Activated T-helper 2 cell treated with anti-CD3 and anti-CD28 coated beads, Interferon-gamma antibody, Interleukin-2, Interleukin-4, amounts not matched to agents 10 μg/mL and 5 μg/mL and 100 μg/mL, durations not matched to agents 14 hours and 24 hours and 36 hours (primary cell): ENCODE measurements at regions not wholly inside any gene's neighbourhood (a gene's known extent, or its start where the extent isn't known, plus 50 kb on each side); places are given as distances from the start of the nearest gene placed in this dataset.
A peak's percentile ranks its signal among the peaks of the same experiment; 100 is the strongest.
"Not testable (repeated sequence)": the region's sequence is repeated elsewhere in the genome, so short reads cannot be mapped to it uniquely, and the experiment has no call there.

ENCODE experiments used
- DNase-seq: peaks from one replicate; pipeline ENCODE4 v3.0.0; 2021; ENCODE audit warnings: low spot score
- H3K27ac Mint-ChIP-seq: one replicate; pipeline ENCODE4 v1.8.0; 2021; ENCODE audit warnings: mixed read lengths
- H3K27me3 Mint-ChIP-seq: one replicate; pipeline ENCODE4 v1.8.0; 2021; ENCODE audit warnings: low read depth, mixed read lengths
- H3K36me3 Mint-ChIP-seq: one replicate; pipeline ENCODE4 v1.8.0; 2021; ENCODE audit warnings: low read depth, mixed read lengths
- H3K4me1 Mint-ChIP-seq: one replicate; pipeline ENCODE4 v1.8.0; 2021; ENCODE audit warnings: low read depth, mixed read lengths
- H3K4me3 Mint-ChIP-seq: one replicate; pipeline ENCODE4 v1.8.0; 2021; ENCODE audit warnings: low read depth, mild to moderate bottlenecking, moderate library complexity, mixed read lengths
- H3K9me3 Mint-ChIP-seq: one replicate; pipeline ENCODE4 v1.8.0; 2021; ENCODE audit warnings: mixed read lengths
- intact Hi-C: fragments of 100-400 bp; cut with micrococcal nuclease; formaldehyde crosslinking; loops from one replicate; pipeline ENCODE4 v1.15.1; 2023

DNA sequence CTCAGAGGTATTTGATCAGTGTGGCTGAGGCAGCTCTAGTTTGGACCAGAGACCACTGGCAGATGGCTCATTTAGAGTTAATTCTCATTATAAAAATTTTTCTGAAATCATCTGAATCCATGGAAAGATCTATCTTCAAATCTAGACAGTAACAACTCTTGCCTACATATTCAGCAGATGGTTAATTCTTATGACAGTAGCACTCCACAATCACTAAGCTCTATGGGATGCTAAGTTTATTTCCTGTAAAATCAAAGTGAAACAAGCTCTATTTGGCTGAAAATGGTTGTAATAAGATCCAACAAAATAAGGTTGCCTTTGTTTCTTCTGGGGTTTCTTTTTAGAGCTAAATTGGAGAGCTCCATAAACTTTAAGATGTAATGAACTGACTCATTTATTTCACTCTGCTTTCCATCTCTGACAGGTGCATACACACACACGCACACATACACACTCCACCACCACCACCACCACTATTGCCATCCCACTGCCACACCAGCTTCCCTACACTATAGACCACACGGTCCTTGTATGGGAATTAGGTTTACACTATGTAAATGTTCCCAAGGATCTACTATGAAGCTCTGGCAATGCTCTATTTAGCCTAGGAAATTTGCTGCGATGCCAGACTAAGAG, 293.1 kb downstream of the RPAP3 start:
- no peak overlapping the region for H3K4me3 Mint-ChIP-seq
- no peak overlapping the region for H3K27ac Mint-ChIP-seq
- no peaks in the 10 kb centered on the region for H3K27me3 Mint-ChIP-seq
- H3K4me1 Mint-ChIP-seq: peaks cover 30% of the 10 kb centered on the region
- H3K9me3 Mint-ChIP-seq: no peaks in the 10 kb centered on the region
- no peak for DNase-seq
- peaks cover 5% of the 10 kb centered on the region for H3K36me3 Mint-ChIP-seq
- intact Hi-C loops: no loop called here

DNA sequence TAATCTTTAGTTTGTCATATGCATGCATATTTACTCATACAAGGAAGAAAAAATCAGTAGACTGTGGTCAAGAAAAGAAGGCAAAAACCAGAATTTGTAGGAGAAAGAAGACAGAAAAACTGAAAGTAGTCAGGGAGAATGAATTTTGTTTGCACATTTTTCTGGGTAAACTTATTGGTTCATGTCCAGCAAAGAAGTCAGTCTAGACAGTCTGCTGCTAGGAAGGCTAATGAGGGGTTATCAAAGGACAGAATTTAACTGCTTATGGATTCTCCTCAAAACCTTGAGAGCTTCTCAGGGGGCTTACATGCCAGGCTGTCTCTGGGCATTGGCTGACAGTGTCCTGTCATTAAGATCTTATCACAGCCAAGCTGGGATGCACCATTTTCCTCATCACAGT, 293.9 kb downstream of the RPAP3 start:
- no peak overlapping the region for H3K27ac Mint-ChIP-seq
- intact Hi-C loops: no loop called here

DNA sequence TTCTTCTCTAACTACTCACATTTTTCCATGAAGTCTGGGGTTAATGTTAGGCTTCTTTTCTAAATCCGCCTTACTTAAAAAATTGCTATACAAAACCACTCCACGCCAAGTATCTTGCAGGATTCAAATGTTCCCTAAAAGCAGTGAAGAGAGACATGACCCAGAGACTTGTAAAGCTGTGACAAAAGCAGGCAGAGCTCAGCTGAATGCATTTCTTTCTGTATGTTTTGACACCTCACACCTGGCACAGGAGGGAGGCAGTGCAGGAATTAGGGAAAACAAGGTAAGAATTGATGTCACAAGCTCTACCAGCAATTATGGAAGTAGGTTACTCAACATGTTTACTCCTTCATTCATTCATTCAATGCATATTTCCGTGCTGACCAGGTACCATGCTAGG, 295.0 kb downstream of the RPAP3 start:
- intact Hi-C loops: no loop called here
- peaks cover 35% of the 10 kb centered on the region for H3K4me1 Mint-ChIP-seq

More for the DNA sequence above, 293.9 kb downstream of the RPAP3 start:
- H3K4me1 Mint-ChIP-seq: peaks cover 35% of the 10 kb centered on the region
- no peak overlapping the region for H3K4me3 Mint-ChIP-seq
- peaks cover 5% of the 10 kb centered on the region for H3K36me3 Mint-ChIP-seq
- H3K9me3 Mint-ChIP-seq: no peaks in the 10 kb centered on the region
- no peak for DNase-seq
- H3K27me3 Mint-ChIP-seq: no peaks in the 10 kb centered on the region

DNA sequence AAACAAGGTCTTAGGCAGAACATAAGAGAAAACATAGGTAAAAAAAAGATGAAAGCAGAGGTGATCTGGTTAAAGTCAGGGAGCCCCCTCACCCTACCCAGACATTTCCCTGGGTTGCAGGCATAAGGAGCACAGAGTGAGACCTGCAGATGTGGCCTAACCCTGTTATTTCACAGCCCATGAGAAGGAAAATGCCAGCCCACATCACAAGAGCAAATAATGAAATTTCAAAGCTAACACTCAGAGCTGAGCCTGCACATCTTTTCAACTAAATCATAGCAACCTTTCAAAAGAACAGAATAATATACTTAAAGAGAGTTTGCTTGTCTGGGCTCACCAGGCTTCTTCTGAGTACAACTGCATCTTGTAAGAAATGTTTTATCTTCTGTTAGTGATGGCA, 295.4 kb downstream of the RPAP3 start:
- Mint-ChIP-seq H3K27ac (no peak overlapping the region), H3K9me3 (no peaks in the 10 kb centered on the region), H3K4me1 (peaks cover 36% of the 10 kb centered on the region), H3K4me3 (no peak overlapping the region), H3K36me3 (peaks cover 7% of the 10 kb centered on the region), H3K27me3 (no peaks in the 10 kb centered on the region)
- intact Hi-C loops: no loop called here
- DNase-seq: no peak

More for the DNA sequence above, 295.0 kb downstream of the RPAP3 start:
- DNase-seq: no peak
- Mint-ChIP-seq H3K36me3 (peaks cover 5% of the 10 kb centered on the region), H3K4me3 (no peak overlapping the region), H3K27ac (no peak overlapping the region), H3K27me3 (no peaks in the 10 kb centered on the region), H3K9me3 (no peaks in the 10 kb centered on the region)

DNA sequence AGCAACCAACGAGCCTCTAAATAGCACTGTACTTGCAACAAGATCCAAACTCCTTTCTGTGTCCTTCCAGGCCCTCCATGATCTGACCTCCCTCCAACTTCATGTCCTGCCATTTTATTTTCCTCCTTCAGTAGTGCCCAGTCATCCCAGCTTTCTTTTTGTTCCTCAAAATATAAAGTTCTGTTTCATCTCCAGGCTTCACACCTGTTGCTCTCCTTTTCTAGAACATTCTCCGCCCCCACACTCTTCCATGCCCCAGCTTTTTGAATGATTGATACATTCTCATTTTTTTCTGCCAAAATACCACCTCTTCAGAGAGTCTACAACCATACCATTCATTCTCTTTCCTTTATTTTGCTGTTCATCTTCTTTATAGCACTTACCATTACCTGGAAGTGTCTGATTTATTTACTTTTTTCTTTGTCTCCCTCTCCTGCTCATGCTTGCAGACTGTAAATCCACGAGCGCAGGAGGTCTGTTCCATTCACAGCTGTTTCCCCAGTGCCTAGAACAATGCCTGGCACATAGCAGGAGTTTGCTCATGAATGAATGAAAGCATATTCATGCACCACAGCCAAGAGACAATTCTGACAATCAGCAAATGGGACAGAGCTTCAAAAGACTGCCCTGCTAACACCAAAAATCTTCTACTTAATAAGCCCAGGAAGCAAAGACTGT, 296.4 kb downstream of the RPAP3 start:
- no peak overlapping the region for H3K27ac Mint-ChIP-seq
- H3K36me3 Mint-ChIP-seq: peaks cover 7% of the 10 kb centered on the region
- H3K4me3 Mint-ChIP-seq: no peak overlapping the region
- no peaks in the 10 kb centered on the region for H3K27me3 Mint-ChIP-seq
- no peaks in the 10 kb centered on the region for H3K9me3 Mint-ChIP-seq
- DNase-seq: no peak
- H3K4me1 Mint-ChIP-seq: peaks cover 31% of the 10 kb centered on the region
- intact Hi-C loops: no loop called here

DNA sequence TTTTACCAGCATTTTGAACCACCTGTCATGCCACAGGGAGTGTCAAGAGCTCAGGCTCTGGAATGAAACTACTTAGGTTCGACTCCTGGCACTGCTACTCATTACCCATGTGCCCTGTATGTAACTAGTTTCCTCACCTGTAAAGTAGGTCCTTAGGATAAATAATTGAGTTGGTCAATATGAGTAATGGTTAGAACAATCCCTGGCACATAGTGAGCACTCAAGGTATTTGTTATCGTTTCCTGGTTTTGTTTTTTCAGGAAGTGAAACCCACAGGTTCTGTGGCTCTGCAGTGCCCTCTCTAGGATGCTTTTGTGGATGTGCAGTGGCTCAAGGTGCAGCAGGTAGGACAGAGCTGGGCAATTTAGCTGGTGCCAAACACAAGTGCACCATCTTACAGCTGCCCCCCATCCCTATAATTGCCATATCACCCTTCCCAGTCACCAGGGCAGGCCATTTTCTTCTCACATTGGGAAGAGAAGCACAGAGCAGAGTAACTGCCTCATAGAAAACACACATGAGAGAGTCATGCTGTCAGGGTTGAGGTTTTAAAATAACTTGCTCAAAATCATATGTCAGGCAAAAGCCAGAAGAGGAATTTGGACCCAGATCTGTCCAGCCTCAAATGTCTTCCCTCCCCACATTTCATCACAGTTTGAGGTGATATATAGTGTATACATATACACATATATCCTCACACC, 297.5 kb downstream of the RPAP3 start:
- Mint-ChIP-seq H3K36me3 (peaks cover 4% of the 10 kb centered on the region), H3K4me3 (no peak overlapping the region), H3K27ac (no peak overlapping the region), H3K4me1 (peaks cover 31% of the 10 kb centered on the region), H3K9me3 (no peaks in the 10 kb centered on the region), H3K27me3 (no peaks in the 10 kb centered on the region)
- DNase-seq: no peak
- intact Hi-C loops: no loop called here

DNA sequence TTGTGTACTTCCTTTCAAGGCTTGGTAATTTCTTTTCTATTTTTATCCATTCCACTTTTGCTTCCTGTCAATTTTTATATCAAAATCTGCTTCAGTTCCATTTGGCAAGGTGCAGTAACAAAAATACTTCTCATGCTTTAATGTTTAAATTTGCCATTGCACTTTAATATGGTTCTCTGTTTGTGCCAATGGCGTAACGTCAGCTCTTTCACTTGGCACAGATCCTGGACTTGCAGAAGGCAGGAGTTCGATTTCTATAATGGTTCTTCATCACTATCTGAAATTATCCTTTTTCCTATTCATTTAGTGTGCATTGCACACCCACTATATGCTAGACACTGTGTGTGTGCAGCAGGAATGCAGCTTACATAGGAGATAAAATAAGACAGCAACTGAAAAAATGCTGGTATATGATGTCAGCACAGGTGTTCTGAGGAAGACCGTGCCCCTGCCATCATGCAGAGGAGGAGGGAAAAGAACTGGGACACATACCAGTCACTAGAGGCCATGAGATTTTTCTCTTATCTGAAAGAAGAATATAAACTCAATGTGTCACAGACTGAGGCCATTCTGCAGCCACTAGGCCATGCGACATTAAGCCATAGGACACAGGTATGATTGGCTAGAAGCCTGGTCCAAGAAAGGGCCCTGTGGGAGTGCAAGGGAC, 298.2 kb downstream of the RPAP3 start:
- H3K9me3 Mint-ChIP-seq: no peaks in the 10 kb centered on the region
- no peak for DNase-seq
- H3K27ac Mint-ChIP-seq: no peak overlapping the region
- no peaks in the 10 kb centered on the region for H3K27me3 Mint-ChIP-seq
- H3K4me3 Mint-ChIP-seq: no peak overlapping the region
- H3K36me3 Mint-ChIP-seq: peaks cover 4% of the 10 kb centered on the region
- peaks cover 33% of the 10 kb centered on the region for H3K4me1 Mint-ChIP-seq
- intact Hi-C loops: no loop called here

DNA sequence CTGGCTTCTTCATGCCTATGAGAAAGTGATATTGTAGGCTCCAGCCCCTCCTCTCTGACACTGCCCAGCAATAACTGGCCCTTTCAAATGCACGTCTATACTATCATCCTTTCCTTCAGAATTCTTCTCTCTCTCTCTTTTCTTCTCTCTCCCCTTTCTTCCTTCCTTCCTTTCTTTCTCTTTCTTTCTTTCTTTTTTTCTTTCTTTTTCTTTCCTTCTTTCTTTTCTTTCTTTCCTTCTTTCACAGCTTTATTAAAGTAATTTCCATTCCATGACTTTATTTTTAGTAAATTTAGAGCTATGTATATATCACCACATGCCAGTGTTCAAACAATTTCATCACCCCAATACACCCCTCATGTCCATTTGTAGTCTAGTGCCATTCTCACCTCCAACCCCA, 302.1 kb downstream of the RPAP3 start:
- no peak overlapping the region for H3K4me3 Mint-ChIP-seq
- H3K27me3 Mint-ChIP-seq: no peaks in the 10 kb centered on the region
- H3K36me3 Mint-ChIP-seq: peaks cover 31% of the 10 kb centered on the region
- intact Hi-C loops: no loop called here
- peaks cover 57% of the 10 kb centered on the region for H3K4me1 Mint-ChIP-seq
- H3K9me3 Mint-ChIP-seq: peaks cover 18% of the 10 kb centered on the region
- no peak overlapping the region for H3K27ac Mint-ChIP-seq
- DNase-seq: no peak

DNA sequence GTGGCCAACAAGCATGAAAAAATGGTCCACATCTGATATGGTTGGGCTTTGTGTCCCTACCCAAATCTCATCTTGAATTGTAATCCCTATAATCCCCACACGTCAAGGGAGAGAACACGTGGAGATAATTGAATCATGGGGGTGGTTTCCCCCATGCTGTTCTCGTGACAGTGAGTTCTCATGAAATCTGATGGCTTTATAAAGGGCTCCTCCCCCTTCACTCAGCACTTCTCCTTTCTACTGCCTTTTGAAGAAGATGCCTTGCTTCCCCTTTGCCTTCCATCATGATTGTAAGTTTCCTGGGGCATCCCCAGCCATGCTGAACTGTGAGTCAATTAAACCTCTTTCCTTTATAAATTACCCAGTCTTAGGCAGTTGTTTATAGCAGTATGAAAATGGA, 304.6 kb downstream of the RPAP3 start:
- H3K27ac Mint-ChIP-seq: peak overlapping the region; percentile 20
- DNase-seq, H3K4me3 Mint-ChIP-seq, intact Hi-C loops, H3K27me3 Mint-ChIP-seq: not testable (repeated sequence)
- H3K36me3 Mint-ChIP-seq: peaks cover 51% of the 10 kb centered on the region
- H3K4me1 Mint-ChIP-seq: peaks cover 65% of the 10 kb centered on the region
- H3K9me3 Mint-ChIP-seq: peaks cover 28% of the 10 kb centered on the region

DNA sequence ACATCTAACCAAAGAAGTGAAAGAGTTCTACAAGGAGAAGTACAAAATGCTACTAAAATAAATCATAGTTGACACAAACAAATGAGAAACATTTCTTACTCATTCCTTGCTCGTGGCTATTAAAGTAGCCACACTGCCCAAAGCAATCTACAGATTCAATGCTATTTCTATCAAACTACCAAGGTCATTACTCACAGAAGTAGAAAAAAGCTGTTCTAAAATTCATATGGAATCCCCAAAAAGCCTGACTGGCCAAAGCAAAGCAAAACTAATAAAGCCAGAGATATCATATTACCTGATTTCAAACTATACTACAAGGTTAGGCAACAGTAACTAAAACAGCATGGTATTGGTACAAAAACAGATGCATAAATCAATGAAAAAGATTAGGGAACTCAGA, 305.6 kb downstream of the RPAP3 start:
- Mint-ChIP-seq H3K36me3 (peaks cover 49% of the 10 kb centered on the region), H3K9me3 (peaks cover 28% of the 10 kb centered on the region), H3K4me3 (no peak overlapping the region), H3K4me1 (peaks cover 68% of the 10 kb centered on the region), H3K27ac (peak overlapping the region; percentile 13), H3K27me3 (no peaks in the 10 kb centered on the region)
- DNase-seq: no peak
- intact Hi-C loops: no loop called here

DNA sequence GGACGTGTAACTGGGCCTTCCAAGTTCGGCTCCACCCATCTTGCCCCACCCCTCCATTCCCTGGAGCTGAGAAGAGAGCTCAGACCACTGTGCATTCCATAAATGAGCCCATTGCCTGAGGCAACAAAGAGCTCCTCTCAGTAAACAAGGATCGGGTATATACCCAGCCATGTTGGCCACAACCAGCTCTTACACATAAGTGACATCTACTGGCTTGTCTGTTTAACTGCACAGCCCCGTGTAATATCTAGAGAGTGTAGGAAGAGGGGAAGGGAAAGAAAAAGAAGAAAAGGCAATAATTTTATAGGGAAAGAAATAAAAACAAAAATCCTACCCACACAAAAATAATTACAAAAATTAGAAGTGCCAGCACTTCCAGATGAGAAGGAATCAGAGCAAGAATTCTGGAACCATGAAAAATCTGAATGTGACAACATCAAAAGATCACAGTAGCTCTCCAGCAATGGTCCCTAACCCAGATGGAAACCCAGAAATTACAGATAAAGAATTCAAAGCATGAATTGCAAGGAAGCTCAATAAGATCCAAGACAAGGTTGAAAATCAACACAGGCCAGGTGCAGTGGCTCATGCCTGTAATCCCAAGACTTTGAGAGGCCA, 308.1 kb downstream of the RPAP3 start:
- no peaks in the 10 kb centered on the region for H3K27me3 Mint-ChIP-seq
- no peak overlapping the region for H3K4me3 Mint-ChIP-seq
- no peak for DNase-seq
- H3K4me1 Mint-ChIP-seq: peaks cover 80% of the 10 kb centered on the region
- peaks cover 54% of the 10 kb centered on the region for H3K36me3 Mint-ChIP-seq
- H3K27ac Mint-ChIP-seq: peak overlapping the region; percentile 84
- H3K9me3 Mint-ChIP-seq: peaks cover 28% of the 10 kb centered on the region
- intact Hi-C loops: loop anchor here (1.0 to 10.0 kb wide), 6 partner anchors 37 to 1183 kb away; no protein-coding TSS in a partner anchor

DNA sequence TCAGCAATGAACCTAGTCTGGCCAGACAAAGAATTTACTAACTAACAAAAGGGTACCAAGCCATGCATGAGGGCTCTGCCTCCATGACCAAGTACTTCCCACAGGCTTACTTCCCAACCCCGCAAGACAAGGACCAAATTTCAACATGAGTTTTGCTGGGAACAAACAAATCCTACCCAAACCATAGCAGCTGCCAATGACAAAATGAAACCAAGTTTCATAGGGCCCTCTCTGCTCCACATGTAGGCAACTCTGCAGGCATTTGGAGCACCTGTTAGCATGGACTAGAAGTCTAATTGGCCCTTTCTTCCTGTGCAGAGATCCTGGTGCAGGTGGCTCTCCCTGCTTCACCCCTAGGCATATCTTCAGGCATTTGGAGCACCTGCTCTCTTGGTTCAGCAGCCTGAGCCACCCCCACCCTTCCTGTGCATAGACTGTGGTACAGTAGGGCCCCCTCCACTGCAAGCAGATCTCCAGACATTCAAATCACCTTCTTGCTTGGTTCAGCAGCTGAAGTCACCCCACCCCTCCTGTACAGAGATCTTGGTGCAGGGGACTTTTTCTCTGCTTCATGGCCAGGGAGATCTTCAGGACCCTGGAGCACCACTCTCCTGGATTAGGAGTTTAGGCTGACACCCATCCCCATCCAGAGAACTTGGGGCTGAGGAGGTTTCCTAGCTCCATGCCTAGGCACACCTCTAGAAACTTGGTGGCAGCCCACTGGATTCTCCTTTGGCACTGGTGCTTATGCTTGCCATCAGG, 308.7 kb downstream of the RPAP3 start:
- peaks cover 54% of the 10 kb centered on the region for H3K36me3 Mint-ChIP-seq
- no peak overlapping the region for H3K4me3 Mint-ChIP-seq
- H3K27ac Mint-ChIP-seq: peak overlapping the region; percentile 84
- peaks cover 81% of the 10 kb centered on the region for H3K4me1 Mint-ChIP-seq
- peaks cover 28% of the 10 kb centered on the region for H3K9me3 Mint-ChIP-seq
- intact Hi-C loops: loop anchor here (1.0 to 10.0 kb wide), 7 partner anchors 36 to 1182 kb away; no protein-coding TSS in a partner anchor
- DNase-seq: no peak
- no peaks in the 10 kb centered on the region for H3K27me3 Mint-ChIP-seq
